Peyer's patch (tissue), 4 donors: ENCODE measurements at regions not wholly inside any gene's neighbourhood (a gene's known extent, or its start where the extent isn't known, plus 50 kb on each side); places are given as distances from the start of the nearest gene placed in this dataset.

Experiments used
- POLR2A ChIP-seq, 2 donors: fragments of 450-650 bp; IDR thresholded peaks; one replicate each; pipeline ENCODE4 v1.5.1; 2017; ENCODE audit warnings: antibody characterized with exemption in 2 of 2, mild to moderate bottlenecking in 2 of 2, moderate library complexity in 2 of 2
- TF ChIP-seq, protein P1 (sequence below), 6 experiments: fragments of 450-650 bp in 4 of 6; fragments of 200-600 bp in 2 of 6; sonication (generic) in 1 of 6; IDR thresholded peaks; one replicate each; pipeline ENCODE4 v1.5.1; 2017 to 2019; ENCODE audit warnings: antibody characterized with exemption in 6 of 6, mild to moderate bottlenecking in 3 of 6, moderate library complexity in 1 of 6

DNA sequence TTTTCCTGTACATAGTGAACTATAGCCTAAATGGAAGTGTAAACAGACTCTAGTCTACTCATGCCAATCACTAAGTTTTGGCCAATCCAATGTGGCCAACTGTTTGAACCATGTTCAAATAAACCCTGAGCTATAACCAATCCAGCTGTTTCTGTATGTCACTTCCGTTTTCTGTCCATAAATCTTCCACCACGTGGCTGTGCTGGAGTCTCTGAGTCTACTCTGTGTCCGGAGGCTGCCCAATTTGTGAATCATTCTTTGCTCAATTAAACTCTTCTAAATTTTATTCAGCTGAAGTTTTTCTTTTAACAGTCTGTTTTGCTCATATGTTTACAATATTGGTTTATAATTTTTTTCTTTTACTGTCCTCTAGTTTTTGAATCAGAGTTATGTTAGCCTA is 112.3 kb upstream of the BANK1 start:
- TF ChIP-seq, protein P1, sequence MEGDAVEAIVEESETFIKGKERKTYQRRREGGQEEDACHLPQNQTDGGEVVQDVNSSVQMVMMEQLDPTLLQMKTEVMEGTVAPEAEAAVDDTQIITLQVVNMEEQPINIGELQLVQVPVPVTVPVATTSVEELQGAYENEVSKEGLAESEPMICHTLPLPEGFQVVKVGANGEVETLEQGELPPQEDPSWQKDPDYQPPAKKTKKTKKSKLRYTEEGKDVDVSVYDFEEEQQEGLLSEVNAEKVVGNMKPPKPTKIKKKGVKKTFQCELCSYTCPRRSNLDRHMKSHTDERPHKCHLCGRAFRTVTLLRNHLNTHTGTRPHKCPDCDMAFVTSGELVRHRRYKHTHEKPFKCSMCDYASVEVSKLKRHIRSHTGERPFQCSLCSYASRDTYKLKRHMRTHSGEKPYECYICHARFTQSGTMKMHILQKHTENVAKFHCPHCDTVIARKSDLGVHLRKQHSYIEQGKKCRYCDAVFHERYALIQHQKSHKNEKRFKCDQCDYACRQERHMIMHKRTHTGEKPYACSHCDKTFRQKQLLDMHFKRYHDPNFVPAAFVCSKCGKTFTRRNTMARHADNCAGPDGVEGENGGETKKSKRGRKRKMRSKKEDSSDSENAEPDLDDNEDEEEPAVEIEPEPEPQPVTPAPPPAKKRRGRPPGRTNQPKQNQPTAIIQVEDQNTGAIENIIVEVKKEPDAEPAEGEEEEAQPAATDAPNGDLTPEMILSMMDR (IDR thresholded peaks at IDR 0.05): no peak
- TF ChIP-seq POLR2A (IDR thresholded peaks at IDR 0.05): no peak
